Fibroblast of lung (primary cell): ENCODE measurements at regions not wholly inside any gene's neighbourhood (a gene's known extent, or its start where the extent isn't known, plus 50 kb on each side); places are given as distances from the start of the nearest gene placed in this dataset.

Experiments used
- EZH2 ChIP-seq: IDR thresholded peaks from 2 replicates; pipeline ENCODE4 v1.5.1; 2012; ENCODE audit warnings: low read length, control low read depth, mild to moderate bottlenecking; ENCODE audit errors: missing control alignments
- TF ChIP-seq, protein P1 (sequence below), 2 donors: IDR thresholded peaks in 1 of 2; conservative IDR thresholded peaks in 1 of 2; 1 replicate in 1 of 2; 2 replicates in 1 of 2; pipeline ENCODE4 v1.5.1; 2011 to 2012; ENCODE audit warnings: low read length in 2 of 2, control low read depth in 1 of 2, inconsistent platforms in 1 of 2, low read depth in 1 of 2, mild to moderate bottlenecking in 1 of 2

DNA sequence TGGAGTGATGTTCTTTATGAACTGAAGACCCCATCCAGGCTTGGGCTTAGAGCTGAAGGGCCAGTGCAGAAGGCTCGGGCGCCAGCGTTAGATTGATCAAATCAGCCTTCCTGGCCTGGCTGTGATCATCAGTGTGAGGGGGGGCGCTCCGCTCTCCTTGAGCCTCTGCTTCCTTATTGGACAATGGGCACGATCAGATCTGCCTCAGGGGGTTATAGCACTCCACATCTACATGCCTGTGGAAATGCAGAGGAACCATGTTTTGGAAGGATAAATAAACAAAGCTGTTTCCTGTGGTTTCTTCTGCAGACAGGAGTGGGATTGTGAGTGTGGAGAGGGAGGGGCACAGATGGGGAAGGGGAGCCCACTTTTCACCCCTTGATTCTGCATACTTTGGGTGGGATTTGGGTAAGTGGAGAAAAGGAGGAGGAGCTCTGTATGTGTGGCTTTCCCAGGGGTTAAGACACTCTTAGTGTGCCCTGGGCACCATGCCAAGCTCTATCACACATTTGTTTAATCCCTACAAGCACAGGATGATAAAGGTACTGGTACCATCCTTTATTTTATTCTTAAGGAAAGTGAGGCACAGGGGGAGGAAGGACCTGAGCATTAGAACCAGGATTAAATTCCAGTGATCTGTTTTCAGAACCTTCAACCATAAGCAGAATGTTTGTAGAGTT, 150.5 kb downstream of the EN1 start:
- TF ChIP-seq, protein P1, sequence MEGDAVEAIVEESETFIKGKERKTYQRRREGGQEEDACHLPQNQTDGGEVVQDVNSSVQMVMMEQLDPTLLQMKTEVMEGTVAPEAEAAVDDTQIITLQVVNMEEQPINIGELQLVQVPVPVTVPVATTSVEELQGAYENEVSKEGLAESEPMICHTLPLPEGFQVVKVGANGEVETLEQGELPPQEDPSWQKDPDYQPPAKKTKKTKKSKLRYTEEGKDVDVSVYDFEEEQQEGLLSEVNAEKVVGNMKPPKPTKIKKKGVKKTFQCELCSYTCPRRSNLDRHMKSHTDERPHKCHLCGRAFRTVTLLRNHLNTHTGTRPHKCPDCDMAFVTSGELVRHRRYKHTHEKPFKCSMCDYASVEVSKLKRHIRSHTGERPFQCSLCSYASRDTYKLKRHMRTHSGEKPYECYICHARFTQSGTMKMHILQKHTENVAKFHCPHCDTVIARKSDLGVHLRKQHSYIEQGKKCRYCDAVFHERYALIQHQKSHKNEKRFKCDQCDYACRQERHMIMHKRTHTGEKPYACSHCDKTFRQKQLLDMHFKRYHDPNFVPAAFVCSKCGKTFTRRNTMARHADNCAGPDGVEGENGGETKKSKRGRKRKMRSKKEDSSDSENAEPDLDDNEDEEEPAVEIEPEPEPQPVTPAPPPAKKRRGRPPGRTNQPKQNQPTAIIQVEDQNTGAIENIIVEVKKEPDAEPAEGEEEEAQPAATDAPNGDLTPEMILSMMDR (conservative IDR thresholded peaks at IDR 0.05 in 1 of 2, IDR thresholded peaks at IDR 0.05 in 1 of 2; ENCODE audit: low read depth in 1 of 2, low read length in 2 of 2): no peak
- TF ChIP-seq EZH2: no peak
